Aorta (tissue), 5 donors: ENCODE measurements at regions not wholly inside any gene's neighbourhood (a gene's known extent, or its start where the extent isn't known, plus 50 kb on each side); places are given as distances from the start of the nearest gene placed in this dataset.

ENCODE experiments used
- ATAC-seq: fragments of 200-7000 bp; cut with Tn5 transposase; one replicate; pipeline ENCODE4 v1.9.1; 2022; ENCODE audit warnings: moderate library complexity; ENCODE audit not compliant: low FRiP score
- DNase-seq, 2 donors: peaks; one replicate each; pipeline ENCODE4 v3.0.0-alpha.2; 2020
- H3K27ac ChIP-seq, 2 donors: one replicate each; pipeline ENCODE4 v1.5.1; 2013; ENCODE audit warnings: low read length in 2 of 2, mild to moderate bottlenecking in 2 of 2, moderate library complexity in 2 of 2, control low read depth in 1 of 2, inconsistent platforms in 1 of 2, low read depth in 1 of 2
- H3K27me3 ChIP-seq, 2 donors: one replicate each; pipeline ENCODE4 v1.6.1; 2013; ENCODE audit warnings: control low read depth in 1 of 2, low read length in 1 of 2, mild to moderate bottlenecking in 1 of 2, moderate library complexity in 1 of 2; ENCODE audit not compliant: insufficient read depth in 2 of 2, control insufficient read depth in 1 of 2
- H3K36me3 ChIP-seq, 2 donors: one replicate each; pipeline ENCODE4 v1.6.1; 2013; ENCODE audit warnings: control low read depth in 1 of 2, low read length in 1 of 2, mild to moderate bottlenecking in 1 of 2; ENCODE audit not compliant: insufficient read depth in 2 of 2, control insufficient read depth in 1 of 2
- H3K4me1 ChIP-seq, 2 donors: one replicate each; pipeline ENCODE4 v1.6.1; 2013; ENCODE audit warnings: low read length in 2 of 2, control low read depth in 1 of 2, mild to moderate bottlenecking in 1 of 2, moderate library complexity in 1 of 2; ENCODE audit not compliant: insufficient read depth in 2 of 2, control insufficient read depth in 1 of 2
- H3K4me3 ChIP-seq, 2 donors: one replicate each; pipeline ENCODE4 v1.5.1; 2013; ENCODE audit warnings: low read length in 2 of 2, control low read depth in 1 of 2, mild to moderate bottlenecking in 1 of 2
- H3K9me3 ChIP-seq: one replicate; pipeline ENCODE4 v1.6.1; 2013; ENCODE audit warnings: mild to moderate bottlenecking, low read length; ENCODE audit not compliant: control insufficient read depth
- WGBS, 2 donors: extraction: QIAGEN DNeasy Blood & Tissue Kit; methylation state at CpG; one replicate each; pipeline ENCODE4 v1.1.7; 2013; 5-methylcytosine and 5-hydroxymethylcytosine counted together
- intact Hi-C, 2 donors: fragments of 100-400 bp; cut with DNase I; formaldehyde crosslinking; loops; one replicate each; pipeline versions ENCODE4 v1.14.2 to v1.15.0; 2022
- donor health status: healthy with polysubstance abuse.
- donor health status: Bipolar disorder and iron deficiency.
- donor health status: DM: no; HTN: no; CAD: no.
- donor health status: DM: no; HTN: no; CAD: no.
- donor health status: DM: yes; HTN: yes; CAD: no.

- ATAC-seq (no peak), DNase-seq (no peak)
- Histone ChIP-seq H3K27ac (peak overlapping the region; percentile 79 to 94), H3K27me3 (no peaks in the 10 kb centered on the region), H3K4me3 (no peak overlapping the region), H3K36me3 (no peaks in the 10 kb centered on the region), H3K4me1 (peaks cover 2 to 19% of the 10 kb centered on the region in 2 donors), H3K9me3 (no peaks in the 10 kb centered on the region)
- intact Hi-C loops, result no loop called here
- WGBS, 2 donors, result 0 to 13% methylated on average over 2 of the region's 2 CpGs
Observed at GRCh38 chr3:124132813-124133212, 140.9 kb upstream of the ROPN1 start.

DNA sequence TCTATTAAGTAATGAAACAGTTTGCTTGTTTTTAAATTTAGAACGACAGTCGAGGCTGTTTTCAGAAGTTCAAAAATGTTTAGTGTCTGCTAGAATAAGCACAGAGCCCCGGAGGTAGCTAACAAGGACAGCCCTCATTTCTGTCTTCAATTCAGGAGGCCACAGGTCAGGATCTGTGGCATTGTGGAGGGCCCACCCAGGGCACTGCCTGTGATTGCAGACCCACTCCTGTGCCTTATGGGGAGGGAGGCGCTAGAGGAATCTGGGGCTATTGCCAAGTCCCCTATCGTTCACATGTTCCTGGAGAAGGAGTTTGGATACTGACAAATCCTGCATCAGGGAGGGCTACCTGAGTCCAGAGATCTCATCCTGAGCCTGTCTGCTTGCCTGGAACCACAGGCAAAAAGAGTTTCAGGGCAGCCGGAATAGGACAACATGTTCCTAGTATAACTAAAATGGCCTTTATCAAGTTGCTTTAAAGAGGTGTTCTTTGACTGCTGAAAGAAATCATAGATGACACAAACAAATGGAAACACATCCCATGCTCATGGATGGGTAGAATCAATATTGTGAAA is 141.5 kb upstream of the ROPN1 start:
- intact Hi-C loops, result no loop called here
- ATAC-seq, result peak; percentile 6
- Histone ChIP-seq H3K36me3 (no peaks in the 10 kb centered on the region), H3K4me3 (no peak overlapping the region), H3K9me3 (no peaks in the 10 kb centered on the region), H3K27ac (peak overlapping the region in 1 of 2 donors; percentile 55), H3K4me1 (peaks cover 1 to 19% of the 10 kb centered on the region in 2 donors), H3K27me3 (no peaks in the 10 kb centered on the region)
- DNase-seq, result no peak
- 21 to 28% methylated on average over 6 of the region's 6 CpGs for WGBS, 2 donors

GRCh38 chr3:124137216-124137615 is 145.3 kb upstream of the ROPN1 start:
- Histone ChIP-seq H3K9me3 (no peaks in the 10 kb centered on the region), H3K27me3 (no peaks in the 10 kb centered on the region), H3K27ac (no peak overlapping the region), H3K4me3 (no peak overlapping the region), H3K4me1 (peaks cover 9 to 17% of the 10 kb centered on the region in 2 donors), H3K36me3 (no peaks in the 10 kb centered on the region)
- intact Hi-C loops, result no loop called here
- no peak for ATAC-seq
- DNase-seq, result no peak

DNA sequence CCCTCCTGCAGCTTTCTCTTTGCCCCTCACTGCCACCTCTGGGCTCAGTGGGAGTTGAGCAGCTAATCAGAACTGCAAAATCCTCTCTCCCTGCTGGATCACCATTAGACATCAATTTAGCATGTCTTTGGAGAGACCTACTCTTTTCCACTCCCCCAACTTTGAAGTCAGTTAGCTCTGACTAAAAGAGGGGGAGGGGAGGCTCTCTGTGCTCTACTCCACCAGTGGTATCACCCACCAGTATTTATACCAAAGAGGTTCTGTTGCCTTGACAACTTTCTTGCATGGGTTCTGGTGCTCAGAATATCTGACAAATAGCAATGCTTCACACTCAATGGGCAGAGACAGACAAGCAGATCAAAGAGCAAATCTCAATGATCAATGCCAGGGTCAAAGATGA is 146.2 kb upstream of the ROPN1 start:
- H3K36me3 ChIP-seq, result no peaks in the 10 kb centered on the region
- H3K9me3 ChIP-seq, result no peaks in the 10 kb centered on the region
- H3K27ac ChIP-seq, result no peak overlapping the region
- peaks cover 9 to 12% of the 10 kb centered on the region in 2 donors for H3K4me1 ChIP-seq
- ATAC-seq, result no peak
- no peak overlapping the region for H3K4me3 ChIP-seq
- no peak for DNase-seq
- H3K27me3 ChIP-seq, result no peaks in the 10 kb centered on the region
- intact Hi-C loops, result no loop called here

DNA sequence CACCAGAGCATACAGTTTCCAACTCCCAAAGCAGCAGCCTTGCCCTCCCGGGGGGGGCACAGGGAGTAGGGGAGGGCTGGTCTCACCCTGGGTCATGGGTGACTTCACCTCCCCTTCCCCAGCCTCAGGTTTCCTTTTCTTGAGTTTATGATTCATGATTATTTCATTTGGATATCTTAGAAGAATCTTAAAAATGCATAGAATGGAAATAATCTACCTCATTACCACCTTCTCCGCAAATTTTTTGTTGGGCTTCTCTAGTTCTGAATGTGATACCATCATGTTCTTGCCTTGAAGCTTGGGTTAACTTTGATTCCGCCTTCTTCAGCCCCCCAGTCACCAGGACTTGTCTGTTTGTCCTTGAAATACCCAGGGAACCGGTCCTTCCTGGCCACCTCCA is 148.8 kb upstream of the ROPN1 start:
- DNase-seq (no peak), ATAC-seq (no peak)
- Histone ChIP-seq H3K36me3 (no peaks in the 10 kb centered on the region), H3K27ac (peak overlapping the region in 1 of 2 donors; percentile 42), H3K9me3 (no peaks in the 10 kb centered on the region), H3K4me1 (peaks cover 9 to 14% of the 10 kb centered on the region in 2 donors), H3K27me3 (no peaks in the 10 kb centered on the region), H3K4me3 (no peak overlapping the region)
- 83% methylated on average over 4 of the region's 4 CpGs for WGBS, 2 donors
- intact Hi-C loops, result no loop called here

DNA sequence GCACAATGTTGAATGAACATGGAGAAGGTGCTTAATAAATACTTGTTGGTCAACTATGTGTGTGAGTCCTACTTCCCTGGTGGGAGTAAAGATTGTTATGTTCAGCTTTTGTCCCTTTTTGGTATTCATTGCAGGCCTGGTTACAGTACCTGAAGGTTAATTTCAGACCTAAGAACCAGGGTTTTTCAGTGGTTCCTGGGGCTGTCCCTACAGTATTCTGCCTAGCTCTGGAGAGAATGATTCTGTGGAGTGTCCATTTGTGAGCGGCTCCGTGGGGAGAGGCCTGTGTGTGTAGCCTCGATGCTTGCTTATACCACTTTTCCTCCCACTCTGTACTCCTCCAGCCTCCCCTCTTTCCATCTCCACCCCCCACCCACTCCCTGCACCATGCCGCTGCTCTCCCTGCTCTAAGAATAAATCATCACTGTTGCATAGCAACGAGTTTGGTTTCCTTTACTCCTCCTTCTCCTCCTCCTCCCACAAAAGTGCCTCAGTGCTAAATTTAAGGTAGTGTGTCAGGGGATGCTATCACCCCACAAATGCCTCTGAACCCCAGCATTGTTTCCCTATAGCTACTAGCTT is 150.6 kb upstream of the ROPN1 start:
- H3K4me1 ChIP-seq, result peaks cover 9 to 14% of the 10 kb centered on the region in 2 donors
- intact Hi-C loops, result no loop called here
- H3K4me3 ChIP-seq, result no peak overlapping the region
- H3K9me3 ChIP-seq, result no peaks in the 10 kb centered on the region
- peak overlapping the region in 1 of 2 donors; percentile 29 for H3K27ac ChIP-seq
- ATAC-seq (peak; percentile 27), DNase-seq (no peak)
- H3K27me3 ChIP-seq, result no peaks in the 10 kb centered on the region
- 16 to 17% methylated on average over 5 of the region's 5 CpGs for WGBS, 2 donors
- H3K36me3 ChIP-seq, result no peaks in the 10 kb centered on the region

GRCh38 chr3:124143047-124143446 is 151.1 kb upstream of the ROPN1 start:
- intact Hi-C loops, result no loop called here
- no peaks in the 10 kb centered on the region for H3K27me3 ChIP-seq
- H3K4me1 ChIP-seq, result peaks cover 12 to 13% of the 10 kb centered on the region in 2 donors
- H3K27ac ChIP-seq, result no peak overlapping the region
- no peaks in the 10 kb centered on the region for H3K36me3 ChIP-seq
- ATAC-seq (no peak), DNase-seq (no peak)
- H3K9me3 ChIP-seq, result no peaks in the 10 kb centered on the region
- WGBS, 2 donors, result 93 to 100% methylated on average over 1 of the region's 1 CpG
- no peak overlapping the region for H3K4me3 ChIP-seq

DNA sequence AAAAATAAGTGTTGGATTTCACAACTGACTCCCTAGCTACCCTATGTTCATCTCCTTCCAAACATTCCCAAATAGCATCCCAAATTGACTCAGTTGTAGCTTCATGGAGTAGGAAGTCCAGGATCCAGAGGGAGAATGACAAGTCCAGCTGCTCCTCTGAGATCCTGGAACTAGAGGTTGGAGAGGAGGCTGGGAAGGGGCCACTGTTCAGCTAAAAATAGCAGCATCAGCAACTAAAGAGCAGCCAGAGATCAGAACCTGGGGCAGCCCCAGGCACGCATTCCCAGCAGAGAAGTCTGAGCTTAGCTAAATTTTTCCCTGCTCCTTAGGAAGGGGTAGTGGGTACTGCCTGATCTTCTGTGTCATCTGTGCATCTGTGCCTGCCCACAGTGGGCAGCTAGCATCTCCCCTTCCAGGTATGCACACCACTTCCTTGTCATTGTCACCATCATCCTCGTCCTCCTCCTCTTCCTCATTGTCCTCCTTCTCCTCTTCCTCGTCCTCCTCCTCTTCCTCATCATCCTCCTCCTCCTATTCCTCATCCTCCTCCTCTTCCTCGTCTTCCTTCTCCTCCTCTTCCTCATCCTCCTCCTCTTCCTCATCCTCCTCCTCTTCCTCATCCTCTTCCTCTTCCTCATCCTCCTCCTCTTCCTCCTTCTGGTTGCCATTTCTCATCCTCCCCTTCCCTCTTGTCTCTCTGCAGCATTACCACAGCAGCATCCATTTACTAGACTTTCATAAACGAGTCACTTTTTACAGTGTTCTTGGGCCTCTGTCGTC is 152.3 kb upstream of the ROPN1 start:
- Histone ChIP-seq H3K9me3 (no peaks in the 10 kb centered on the region), H3K27me3 (no peaks in the 10 kb centered on the region), H3K4me1 (peaks cover 10 to 15% of the 10 kb centered on the region in 2 donors), H3K4me3 (no peak overlapping the region), H3K27ac (peak overlapping the region in 1 of 2 donors; percentile 60), H3K36me3 (no peaks in the 10 kb centered on the region)
- no peak for DNase-seq
- intact Hi-C loops, result no loop called here
- ATAC-seq, result no peak
- 61 to 62% methylated on average over 6 of the region's 6 CpGs for WGBS, 2 donors

DNA sequence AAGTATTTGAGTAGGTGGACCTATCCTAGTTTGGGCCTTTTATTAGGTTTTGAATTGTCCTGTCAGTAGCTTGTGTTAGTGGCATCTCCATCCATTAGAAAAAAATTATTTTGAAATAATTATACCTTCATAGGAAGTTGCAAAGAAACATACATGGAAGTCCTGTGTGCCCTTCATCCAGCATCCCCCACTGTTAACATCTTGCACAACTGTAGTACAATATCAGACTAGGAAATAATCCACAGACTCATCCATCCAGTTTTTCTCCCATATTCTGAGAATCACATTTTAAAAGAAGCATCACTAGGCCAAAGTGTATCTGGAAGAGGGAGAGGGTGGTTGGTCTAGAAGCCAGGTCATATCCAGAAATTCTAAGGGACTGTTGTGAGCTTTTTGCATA is 155.5 kb upstream of the ROPN1 start:
- no peak for ATAC-seq
- peaks cover 10 to 11% of the 10 kb centered on the region in 2 donors for H3K4me1 ChIP-seq
- no peak overlapping the region for H3K4me3 ChIP-seq
- H3K9me3 ChIP-seq, result no peaks in the 10 kb centered on the region
- H3K36me3 ChIP-seq, result no peaks in the 10 kb centered on the region
- no peaks in the 10 kb centered on the region for H3K27me3 ChIP-seq
- DNase-seq, result no peak
- H3K27ac ChIP-seq, result peak overlapping the region in 1 of 2 donors; percentile 35
- intact Hi-C loops, result no loop called here
